OCI-LY1 (cell line): ENCODE measurements at regions not wholly inside any gene's neighbourhood (a gene's known extent, or its start where the extent isn't known, plus 50 kb on each side); places are given as distances from the start of the nearest gene placed in this dataset.

ENCODE experiments used
- H2AFZ ChIP-seq: fragments of 200-600 bp; sonication (generic), shearing (Covaris generic); 2 replicates; pipeline ENCODE4 v1.6.0; 2014; ENCODE audit warnings: antibody characterized with exemption, mild to moderate bottlenecking, low read length
- H3F3A ChIP-seq: fragments of 200-600 bp; sonication (generic), shearing (Covaris generic); 2 replicates; pipeline ENCODE4 v1.6.0; 2014; ENCODE audit warnings: mild to moderate bottlenecking, antibody characterized with exemption, low read length, moderate library complexity; ENCODE audit not compliant: insufficient read depth
- H3K27ac ChIP-seq: fragments of 200-600 bp; sonication (generic); 2 replicates; pipeline ENCODE4 v1.5.1; 2014; ENCODE audit warnings: low read length, mixed run types, mild to moderate bottlenecking, low read depth; ENCODE audit not compliant: poor library complexity, severe bottlenecking
- H3K27me3 ChIP-seq: fragments of 200-600 bp; sonication (generic); 2 replicates; pipeline ENCODE4 v1.6.0; 2014; ENCODE audit warnings: antibody characterized with exemption, mild to moderate bottlenecking, low read length, moderate library complexity; ENCODE audit not compliant: insufficient read depth
- H3K36me3 ChIP-seq: fragments of 200-600 bp; sonication (generic); 2 replicates; pipeline ENCODE4 v1.6.1; 2014; ENCODE audit warnings: mild to moderate bottlenecking, antibody characterized with exemption, low read length, moderate library complexity, mixed read lengths; ENCODE audit not compliant: insufficient read depth
- H3K4me1 ChIP-seq: fragments of 200-600 bp; sonication (generic); 2 replicates; pipeline ENCODE4 v1.5.1; 2014; ENCODE audit warnings: mild to moderate bottlenecking, low read length, moderate library complexity; ENCODE audit not compliant: insufficient read depth, severe bottlenecking
- H3K4me2 ChIP-seq: fragments of 200-600 bp; sonication (generic), shearing (Covaris generic); 2 replicates; pipeline ENCODE4 v1.6.1; 2014; ENCODE audit warnings: low read length
- H3K4me3 ChIP-seq: fragments of 200-600 bp; sonication (generic); 2 replicates; pipeline ENCODE4 v1.5.1; 2014; ENCODE audit warnings: low read length, low read depth, mild to moderate bottlenecking, mixed read lengths; ENCODE audit not compliant: poor library complexity, severe bottlenecking
- H3K79me2 ChIP-seq: fragments of 200-600 bp; shearing (Covaris generic); 2 replicates; pipeline ENCODE4 v1.6.1; 2016; ENCODE audit warnings: mixed run types, low read length, mixed read lengths; ENCODE audit not compliant: insufficient read depth
- H3K9ac ChIP-seq: fragments of 200-600 bp; sonication (generic), shearing (Covaris generic); 2 replicates; pipeline ENCODE4 v1.6.1; 2014; ENCODE audit warnings: mild to moderate bottlenecking, low read length, mixed read lengths
- H3K9me2 ChIP-seq: fragments of 200-600 bp; sonication (generic), shearing (Covaris generic); 2 replicates; pipeline ENCODE4 v1.6.1; 2014; ENCODE audit warnings: low read depth, mild to moderate bottlenecking, low read length, mixed read lengths
- H3K9me3 ChIP-seq: fragments of 200-600 bp; shearing (Covaris generic); 2 replicates; pipeline ENCODE4 v1.6.1; 2014; ENCODE audit warnings: low read length, mixed read lengths
- H4K20me1 ChIP-seq: fragments of 200-600 bp; sonication (generic), shearing (Covaris generic); 2 replicates; pipeline ENCODE4 v1.6.0; 2016; ENCODE audit warnings: mild to moderate bottlenecking, low read length; ENCODE audit not compliant: insufficient read depth
- CTCF ChIP-seq: fragments of 200-600 bp; sonication (generic), shearing (Covaris generic); IDR thresholded peaks from 2 replicates; pipeline ENCODE4 v1.5.1; 2017; ENCODE audit warnings: mild to moderate bottlenecking, antibody characterized with exemption, low read length, moderate library complexity, mixed read lengths
- EZH2 ChIP-seq: fragments of 200-600 bp; sonication (generic), shearing (Covaris generic); IDR thresholded peaks from 2 replicates; pipeline ENCODE4 v1.8.0; 2017; ENCODE audit warnings: borderline replicate concordance, mixed run types, mild to moderate bottlenecking, antibody characterized with exemption, low read length, moderate library complexity, mixed read lengths

DNA sequence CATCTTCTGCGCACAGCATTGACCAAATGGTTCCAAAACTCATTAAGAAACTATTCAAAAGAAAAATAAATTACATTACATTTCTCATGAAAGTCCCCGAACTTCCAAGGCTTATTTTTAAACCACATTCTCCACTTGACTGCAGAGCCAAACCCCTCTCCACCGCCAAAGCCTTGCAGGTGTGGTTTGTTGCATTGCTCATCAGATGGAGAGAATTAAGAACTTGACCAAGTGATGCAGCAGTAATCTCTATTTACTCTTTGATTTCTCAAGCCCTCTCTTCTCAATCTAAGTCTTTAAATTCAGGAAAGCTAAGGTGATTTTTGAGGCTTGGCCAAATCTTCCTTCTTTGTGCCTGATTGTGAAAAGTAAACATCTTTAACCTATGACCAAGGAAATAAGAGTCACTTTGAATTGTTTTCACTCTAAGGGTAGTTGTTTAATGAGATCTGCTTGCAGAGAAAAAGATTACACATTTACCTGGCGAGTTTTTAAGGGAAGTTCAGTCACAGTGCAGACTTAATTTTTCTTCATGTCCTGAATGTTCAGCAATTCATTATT, 290.5 kb upstream of the ITGA1 start:
- Histone ChIP-seq H3K4me2 (no peak overlapping the region), H3K4me1 (no peaks in the 10 kb centered on the region), H3K9me3 (no peaks in the 10 kb centered on the region), H3K27me3 (no peaks in the 10 kb centered on the region), H3F3A (no peaks in the 10 kb centered on the region), H3K4me3 (no peak overlapping the region), H3K27ac (no peak overlapping the region), H3K79me2 (no peaks in the 10 kb centered on the region), H3K36me3 (no peaks in the 10 kb centered on the region), H3K9ac (no peak overlapping the region), H3K9me2 (no peaks in the 10 kb centered on the region), H4K20me1 (no peaks in the 10 kb centered on the region), H2AFZ (no peak overlapping the region)
- TF ChIP-seq CTCF, result no peak
- TF ChIP-seq EZH2, result no peak

GRCh38 chr5:52498607-52499006, 289.1 kb upstream of the ITGA1 start:
- Histone ChIP-seq H4K20me1 (no peaks in the 10 kb centered on the region), H3K79me2 (no peaks in the 10 kb centered on the region), H3K4me1 (no peaks in the 10 kb centered on the region), H3K9ac (no peak overlapping the region), H2AFZ (no peak overlapping the region), H3K27ac (no peak overlapping the region), H3K27me3 (no peaks in the 10 kb centered on the region), H3K4me3 (no peak overlapping the region), H3K4me2 (no peak overlapping the region), H3F3A (no peaks in the 10 kb centered on the region), H3K9me3 (no peaks in the 10 kb centered on the region), H3K9me2 (no peaks in the 10 kb centered on the region), H3K36me3 (no peaks in the 10 kb centered on the region)
- TF ChIP-seq EZH2 (no peak), CTCF (no peak)

DNA sequence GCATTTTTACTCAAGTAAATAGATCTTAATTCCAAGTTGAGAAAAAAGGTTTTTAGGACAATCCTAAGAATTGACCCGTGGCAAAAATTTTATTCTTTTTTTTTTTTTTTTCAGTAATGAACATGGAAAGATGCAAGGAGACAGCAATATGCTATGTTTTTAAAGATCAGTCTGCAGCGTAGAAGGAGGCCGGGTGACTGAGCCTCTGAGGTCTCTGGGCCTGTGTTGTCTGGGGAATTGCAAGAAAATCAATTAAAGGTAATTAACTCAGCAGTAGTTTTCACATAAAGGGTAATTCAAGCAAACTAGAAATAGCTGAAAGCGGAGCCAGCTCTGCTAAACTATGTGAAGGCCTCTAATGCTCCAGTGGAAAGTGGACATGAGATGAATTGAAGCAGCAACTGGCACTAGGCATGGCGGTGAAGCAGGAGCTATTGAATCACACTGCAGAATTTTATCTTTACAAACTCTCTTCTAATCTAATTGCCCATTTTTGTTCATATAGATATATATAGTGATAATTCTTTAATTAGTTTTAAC, 285.2 kb upstream of the ITGA1 start:
- no peak overlapping the region for H3K4me3 ChIP-seq
- H3K79me2 ChIP-seq, result no peaks in the 10 kb centered on the region
- no peaks in the 10 kb centered on the region for H4K20me1 ChIP-seq
- H3F3A ChIP-seq, result no peaks in the 10 kb centered on the region
- no peaks in the 10 kb centered on the region for H3K27me3 ChIP-seq
- no peak overlapping the region for H2AFZ ChIP-seq
- H3K9me2 ChIP-seq, result no peaks in the 10 kb centered on the region
- no peak overlapping the region for H3K9ac ChIP-seq
- H3K9me3 ChIP-seq, result no peaks in the 10 kb centered on the region
- no peaks in the 10 kb centered on the region for H3K36me3 ChIP-seq
- TF ChIP-seq EZH2 (no peak), CTCF (no peak)
- no peak overlapping the region for H3K27ac ChIP-seq
- no peak overlapping the region for H3K4me2 ChIP-seq
- no peaks in the 10 kb centered on the region for H3K4me1 ChIP-seq
